Liver (tissue), 3 donors: ENCODE measurements at regions not wholly inside any gene's neighbourhood (a gene's known extent, or its start where the extent isn't known, plus 50 kb on each side); places are given as distances from the start of the nearest gene placed in this dataset.

Source experiments
- GABPA ChIP-seq, 2 donors: IDR thresholded peaks in 1 of 2; conservative IDR thresholded peaks in 1 of 2; 2 replicates each; pipeline ENCODE4 v1.6.1; 2016; ENCODE audit warnings: antibody characterized with exemption in 2 of 2, mild to moderate bottlenecking in 1 of 2, moderate library complexity in 1 of 2
- TAF1 ChIP-seq: conservative IDR thresholded peaks from 2 replicates; pipeline ENCODE4 v1.6.1; 2016; ENCODE audit warnings: antibody characterized with exemption, mild to moderate bottlenecking
- TF ChIP-seq, protein P1 (sequence below): fragments of 150-350 bp; IDR thresholded peaks from 2 replicates; pipeline ENCODE4 v1.5.1; 2017; ENCODE audit warnings: improper control_type of control experiment, low read depth, low read length; ENCODE audit not compliant: missing input control
- donor health status: healthy.
- donor health status: healthy.

DNA sequence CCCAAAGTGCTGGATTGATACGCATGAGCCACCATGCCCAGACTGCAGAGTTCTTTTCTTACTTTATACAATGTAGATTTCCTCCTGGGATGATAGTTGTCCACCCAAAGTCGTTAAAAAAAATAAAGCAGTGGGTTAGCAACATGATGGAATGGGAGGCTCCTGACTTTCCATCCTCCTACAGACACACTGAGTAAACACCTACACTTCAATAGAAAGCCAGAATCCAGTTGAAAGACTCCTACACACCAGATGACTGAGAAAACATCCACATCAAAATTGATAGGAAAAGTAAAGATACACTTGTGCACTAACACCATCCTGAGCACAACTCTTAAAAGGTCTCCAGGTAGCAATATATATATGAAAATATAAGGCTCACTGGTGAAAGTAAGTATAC lies 95.0 kb upstream of the TUT7 start:
- TF ChIP-seq, protein P1, sequence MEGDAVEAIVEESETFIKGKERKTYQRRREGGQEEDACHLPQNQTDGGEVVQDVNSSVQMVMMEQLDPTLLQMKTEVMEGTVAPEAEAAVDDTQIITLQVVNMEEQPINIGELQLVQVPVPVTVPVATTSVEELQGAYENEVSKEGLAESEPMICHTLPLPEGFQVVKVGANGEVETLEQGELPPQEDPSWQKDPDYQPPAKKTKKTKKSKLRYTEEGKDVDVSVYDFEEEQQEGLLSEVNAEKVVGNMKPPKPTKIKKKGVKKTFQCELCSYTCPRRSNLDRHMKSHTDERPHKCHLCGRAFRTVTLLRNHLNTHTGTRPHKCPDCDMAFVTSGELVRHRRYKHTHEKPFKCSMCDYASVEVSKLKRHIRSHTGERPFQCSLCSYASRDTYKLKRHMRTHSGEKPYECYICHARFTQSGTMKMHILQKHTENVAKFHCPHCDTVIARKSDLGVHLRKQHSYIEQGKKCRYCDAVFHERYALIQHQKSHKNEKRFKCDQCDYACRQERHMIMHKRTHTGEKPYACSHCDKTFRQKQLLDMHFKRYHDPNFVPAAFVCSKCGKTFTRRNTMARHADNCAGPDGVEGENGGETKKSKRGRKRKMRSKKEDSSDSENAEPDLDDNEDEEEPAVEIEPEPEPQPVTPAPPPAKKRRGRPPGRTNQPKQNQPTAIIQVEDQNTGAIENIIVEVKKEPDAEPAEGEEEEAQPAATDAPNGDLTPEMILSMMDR: no peak
- TF ChIP-seq TAF1 (no peak), GABPA (IDR thresholded peaks at IDR 0.05 in 1 of 2, conservative IDR thresholded peaks at IDR 0.05 in 1 of 2) (no peak)
